SKM-1 treated with dmso at 0.1 percent for 144 hours (cell line): ENCODE measurements at regions not wholly inside any gene's neighbourhood (a gene's known extent, or its start where the extent isn't known, plus 50 kb on each side); places are given as distances from the start of the nearest gene placed in this dataset.

Experiments
- DNase-seq: peaks from one replicate; lab custom pipeline; 2025; ENCODE audit not compliant: unreplicated experiment; lab: John Stamatoyannopoulos, UW

- no peak for DNase-seq
These were observed 105.7 kb downstream of the TPRA1 start for GRCh38 chr3:127484601-127485388.

GRCh38 chr3:127483902-127484591, 106.5 kb downstream of the TPRA1 start:
- no peak for DNase-seq

- DNase-seq = no peak
These were observed 107.4 kb downstream of the TPRA1 start for GRCh38 chr3:127483005-127483641.

- no peak for DNase-seq
These were observed 108.1 kb downstream of the TPRA1 start for GRCh38 chr3:127482216-127483004.

- DNase-seq = no peak
These were observed 110.2 kb downstream of the TPRA1 start for GRCh38 chr3:127480196-127480954.

- no peak for DNase-seq
These were observed 111.1 kb downstream of the TPRA1 start for GRCh38 chr3:127479449-127479848.

- no peak for DNase-seq
These were observed 111.6 kb downstream of the TPRA1 start for GRCh38 chr3:127478922-127479321.

GRCh38 chr3:127477396-127477795, 113.1 kb downstream of the TPRA1 start:
- no peak for DNase-seq

- no peak for DNase-seq
These were observed 113.6 kb downstream of the TPRA1 start for GRCh38 chr3:127476936-127477335.

GRCh38 chr3:127475975-127476705, 114.4 kb downstream of the TPRA1 start:
- no peak for DNase-seq

GRCh38 chr3:127475391-127475790, 115.1 kb downstream of the TPRA1 start:
- no peak for DNase-seq

- DNase-seq = no peak
These were observed 117.1 kb downstream of the TPRA1 start for GRCh38 chr3:127473244-127474024.

GRCh38 chr3:127472506-127472905, 118.0 kb downstream of the TPRA1 start:
- DNase-seq = no peak

- no peak for DNase-seq
These were observed 119.4 kb downstream of the TPRA1 start for GRCh38 chr3:127471142-127471541.

- no peak for DNase-seq
These were observed 120.8 kb downstream of the TPRA1 start for GRCh38 chr3:127469760-127470159.

- DNase-seq = no peak
These were observed 123.1 kb downstream of the TPRA1 start for GRCh38 chr3:127467391-127467790.

GRCh38 chr3:127464642-127465041, 125.9 kb downstream of the TPRA1 start:
- DNase-seq = no peak

- DNase-seq = no peak
These were observed 128.3 kb downstream of the TPRA1 start for GRCh38 chr3:127462111-127462655.
